Neuronal stem cell (in vitro differentiated cells): ENCODE measurements at regions not wholly inside any gene's neighbourhood (a gene's known extent, or its start where the extent isn't known, plus 50 kb on each side); places are given as distances from the start of the nearest gene placed in this dataset.

Experiments used
- DNase-seq: peaks from one replicate; pipeline ENCODE4 v3.0.0-alpha.2; 2013; ENCODE audit warnings: low spot score
- H2AFZ ChIP-seq: one replicate; pipeline ENCODE4 v1.6.1; 2013; ENCODE audit warnings: mild to moderate bottlenecking, low read length, inconsistent platforms
- H2AK5ac ChIP-seq: 2 replicates; pipeline ENCODE4 v1.6.1; 2013; ENCODE audit warnings: low read depth, mild to moderate bottlenecking, inconsistent platforms, low read length, moderate library complexity, mixed read lengths
- H2BK120ac ChIP-seq: 2 replicates; pipeline ENCODE4 v1.6.1; 2013; ENCODE audit warnings: low read depth, mild to moderate bottlenecking, inconsistent platforms, low read length, moderate library complexity, mixed read lengths
- H2BK12ac ChIP-seq: one replicate; pipeline ENCODE4 v1.6.1; 2013; ENCODE audit warnings: low read length, inconsistent platforms
- H2BK15ac ChIP-seq: 2 replicates; pipeline ENCODE4 v1.6.1; 2013; ENCODE audit warnings: mild to moderate bottlenecking, low read length, inconsistent platforms, mixed read lengths
- H2BK5ac ChIP-seq: one replicate; pipeline ENCODE4 v1.6.1; 2013; ENCODE audit warnings: inconsistent platforms, mild to moderate bottlenecking, low read length, moderate library complexity
- H3K14ac ChIP-seq: one replicate; pipeline ENCODE4 v1.6.1; 2013; ENCODE audit warnings: low read length, inconsistent platforms
- H3K18ac ChIP-seq: 2 replicates; pipeline ENCODE4 v1.6.1; 2013; ENCODE audit warnings: low read length, inconsistent platforms
- H3K23ac ChIP-seq: 2 replicates; pipeline ENCODE4 v1.6.1; 2013; ENCODE audit warnings: low read depth, mild to moderate bottlenecking, mixed read lengths, low read length, inconsistent platforms; ENCODE audit not compliant: poor library complexity
- H3K27ac ChIP-seq: replicated peaks from 3 replicates; pipeline ENCODE4 v1.5.1; 2013; ENCODE audit warnings: low read length, inconsistent platforms
- H3K27me3 ChIP-seq, 3 experiments: 2 replicates each; pipeline ENCODE4 v1.6.1; 2013; ENCODE audit warnings: low read length in 3 of 3, mild to moderate bottlenecking in 2 of 3, inconsistent platforms in 1 of 3, low read depth in 1 of 3, mixed read lengths in 1 of 3, moderate library complexity in 1 of 3; ENCODE audit not compliant: control insufficient read depth in 3 of 3, insufficient read depth in 3 of 3
- H3K36me3 ChIP-seq, 2 donors: replicated peaks in 1 of 2; 2 replicates each; pipeline ENCODE4 v1.6.1; 2013; ENCODE audit warnings: low read length in 2 of 2; ENCODE audit not compliant: control insufficient read depth in 2 of 2, insufficient read depth in 2 of 2
- H3K4ac ChIP-seq: 2 replicates; pipeline ENCODE4 v1.6.1; 2013; ENCODE audit warnings: inconsistent platforms, mild to moderate bottlenecking, low read length, moderate library complexity
- H3K4me1 ChIP-seq, 2 donors: 1 replicate in 1 of 2; 2 replicates in 1 of 2; pipeline ENCODE4 v1.6.1; 2013; ENCODE audit warnings: low read length in 2 of 2, low read depth in 1 of 2; ENCODE audit not compliant: control insufficient read depth in 2 of 2, insufficient read depth in 1 of 2
- H3K4me2 ChIP-seq: one replicate; pipeline ENCODE4 v1.6.1; 2013; ENCODE audit warnings: mild to moderate bottlenecking, low read length, inconsistent platforms; ENCODE audit not compliant: insufficient read depth, poor library complexity, severe bottlenecking
- H3K4me3 ChIP-seq, 2 donors: 2 replicates each; pipeline ENCODE4 v1.5.1; 2013; ENCODE audit warnings: low read length in 2 of 2, mild to moderate bottlenecking in 2 of 2, inconsistent platforms in 1 of 2, moderate library complexity in 1 of 2
- H3K79me1 ChIP-seq: one replicate; pipeline ENCODE4 v1.6.1; 2013; ENCODE audit warnings: low read depth, mild to moderate bottlenecking, inconsistent platforms, low read length, moderate library complexity
- H3K9ac ChIP-seq: one replicate; pipeline ENCODE4 v1.6.1; 2013; ENCODE audit warnings: mild to moderate bottlenecking, low read depth, low read length, inconsistent platforms; ENCODE audit not compliant: poor library complexity
- H3K9me3 ChIP-seq, 2 donors: replicated peaks in 1 of 2; 2 replicates each; pipeline versions ENCODE3 to v1.6.1; 2013; ENCODE audit warnings: low read length in 2 of 2, mild to moderate bottlenecking in 2 of 2, inconsistent platforms in 1 of 2, low read depth in 1 of 2, mixed read lengths in 1 of 2, moderate library complexity in 1 of 2; ENCODE audit not compliant: control insufficient read depth in 2 of 2, insufficient read depth in 1 of 2
- H4K8ac ChIP-seq: one replicate; pipeline ENCODE4 v1.6.1; 2013; ENCODE audit warnings: low read depth, mild to moderate bottlenecking, inconsistent platforms, low read length, moderate library complexity
- H4K91ac ChIP-seq: one replicate; pipeline ENCODE4 v1.6.1; 2013; ENCODE audit warnings: low read length, low read depth, mild to moderate bottlenecking, inconsistent platforms; ENCODE audit not compliant: poor library complexity
- WGBS, 2 donors: extraction: QIAGEN DNeasy Blood & Tissue Kit; methylation state at CpG; one replicate each; pipeline ENCODE4 v1.1.7; 2013; ENCODE audit warnings: missing lambda C conversion rate in 2 of 2, mixed read lengths in 1 of 2; ENCODE audit not compliant: insufficient read length in 2 of 2, insufficient replicate concordance in 1 of 2; ENCODE audit errors: extremely low coverage in 2 of 2; 5-methylcytosine and 5-hydroxymethylcytosine counted together

DNA sequence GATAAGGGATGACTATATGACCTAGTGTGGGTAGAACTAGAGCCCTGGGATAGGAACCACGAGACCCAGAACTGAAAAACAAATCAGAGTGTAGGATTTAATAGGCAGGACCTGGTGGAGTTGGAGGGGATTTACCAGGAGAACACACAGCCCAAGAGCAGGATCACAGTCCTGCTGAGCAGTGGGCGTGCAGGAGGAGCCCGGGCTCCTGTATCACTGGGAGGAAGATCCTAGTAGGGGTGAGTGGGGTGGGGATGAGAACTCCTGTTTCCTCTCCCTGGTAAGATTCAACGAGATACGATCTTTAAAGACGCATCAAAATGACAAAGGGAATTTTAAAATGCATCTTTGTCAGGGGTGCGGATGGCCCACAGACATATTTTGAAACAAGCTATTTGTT, 220.1 kb downstream of the GALC start:
- no peak overlapping the region for H3K14ac ChIP-seq
- no peak for DNase-seq

DNA sequence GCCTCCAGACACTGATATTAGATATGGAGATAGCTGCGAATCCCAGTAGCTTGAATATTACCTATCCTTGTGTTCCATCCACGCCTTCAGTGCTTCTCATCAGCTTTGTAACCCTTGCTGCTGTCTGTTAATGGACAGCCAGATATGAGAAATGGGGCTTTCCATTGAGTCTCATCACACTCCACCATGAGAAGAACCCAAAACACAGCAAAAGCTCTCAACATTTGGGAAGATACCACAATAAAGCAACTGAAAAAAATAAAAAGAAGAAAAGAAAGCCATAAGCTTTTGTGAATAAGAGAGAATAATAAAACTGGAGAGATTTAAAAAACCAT, 225.4 kb downstream of the GALC start:
- Histone ChIP-seq H3K18ac (no peak overlapping the region), H2BK15ac (no peak overlapping the region), H3K4me1 (no peaks in the 10 kb centered on the region), H3K4me3 (no peak overlapping the region), H3K79me1 (no peaks in the 10 kb centered on the region), H2BK12ac (no peak overlapping the region), H3K9me3 (peaks cover 0 to 2% of the 10 kb centered on the region in 2 donors), H3K36me3 (no peaks in the 10 kb centered on the region), H3K4ac (no peak overlapping the region), H3K27me3 (no peaks in the 10 kb centered on the region), H2AFZ (no peak overlapping the region), H2BK5ac (no peak overlapping the region), H3K14ac (no peak overlapping the region), H2BK120ac (no peak overlapping the region), H3K4me2 (no peak overlapping the region), H3K9ac (no peak overlapping the region), H3K23ac (no peak overlapping the region), H3K27ac (no peak overlapping the region), H2AK5ac (no peak overlapping the region), H4K91ac (no peak overlapping the region), H4K8ac (no peak overlapping the region)
- no peak for DNase-seq
- WGBS, 2 donors, result no CpG with 5 or more reads among the region's 2 CpGs

More for the DNA sequence above, 220.1 kb downstream of the GALC start:
- Histone ChIP-seq H3K79me1 (no peaks in the 10 kb centered on the region), H2BK12ac (no peak overlapping the region), H3K27ac (no peak overlapping the region), H2BK120ac (no peak overlapping the region), H3K36me3 (no peaks in the 10 kb centered on the region), H3K27me3 (no peaks in the 10 kb centered on the region), H2BK5ac (no peak overlapping the region), H4K91ac (no peak overlapping the region), H3K23ac (no peak overlapping the region), H3K4me2 (no peak overlapping the region), H3K4ac (no peak overlapping the region), H3K9ac (no peak overlapping the region), H2BK15ac (no peak overlapping the region), H2AFZ (no peak overlapping the region), H3K9me3 (no peaks in the 10 kb centered on the region), H3K18ac (no peak overlapping the region), H4K8ac (no peak overlapping the region), H3K4me3 (no peak overlapping the region), H3K4me1 (no peaks in the 10 kb centered on the region), H2AK5ac (no peak overlapping the region)
- WGBS, 2 donors, result no CpG with 5 or more reads among the region's 7 CpGs

DNA sequence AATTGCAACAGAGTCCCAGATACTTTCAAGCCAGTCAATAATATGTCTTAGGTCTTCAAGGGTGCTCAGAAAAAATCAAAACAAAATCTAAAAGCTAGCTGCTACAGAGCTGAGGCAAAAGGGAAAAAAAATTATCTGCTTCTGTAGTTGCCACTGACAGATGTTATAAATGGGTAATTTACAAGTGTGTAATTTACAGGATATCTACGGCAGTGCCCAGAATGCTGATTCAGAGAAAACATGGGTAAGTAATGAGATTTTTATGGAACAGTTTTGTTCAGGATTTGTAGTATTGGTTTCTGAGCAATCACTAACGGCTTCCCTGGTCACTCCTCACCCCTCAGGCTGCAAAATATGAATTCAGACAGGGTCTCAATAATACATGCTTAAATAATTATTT, 234.1 kb downstream of the GALC start:
- Histone ChIP-seq H3K79me1 (no peaks in the 10 kb centered on the region), H2BK12ac (no peak overlapping the region), H3K4me3 (no peak overlapping the region), H2BK5ac (no peak overlapping the region), H3K14ac (no peak overlapping the region), H3K4me1 (peaks cover 0 to 3% of the 10 kb centered on the region in 2 donors), H3K4me2 (no peak overlapping the region), H3K4ac (no peak overlapping the region), H3K9me3 (no peaks in the 10 kb centered on the region), H3K9ac (no peak overlapping the region), H3K18ac (no peak overlapping the region), H3K27ac (no peak overlapping the region), H4K91ac (no peak overlapping the region), H4K8ac (no peak overlapping the region), H2AFZ (no peak overlapping the region), H3K23ac (no peak overlapping the region), H2AK5ac (no peak overlapping the region), H3K36me3 (no peaks in the 10 kb centered on the region), H2BK120ac (no peak overlapping the region), H3K27me3 (no peaks in the 10 kb centered on the region), H2BK15ac (no peak overlapping the region)
- WGBS, 2 donors, result no CpG with 5 or more reads among the region's 2 CpGs
- DNase-seq, result no peak

DNA sequence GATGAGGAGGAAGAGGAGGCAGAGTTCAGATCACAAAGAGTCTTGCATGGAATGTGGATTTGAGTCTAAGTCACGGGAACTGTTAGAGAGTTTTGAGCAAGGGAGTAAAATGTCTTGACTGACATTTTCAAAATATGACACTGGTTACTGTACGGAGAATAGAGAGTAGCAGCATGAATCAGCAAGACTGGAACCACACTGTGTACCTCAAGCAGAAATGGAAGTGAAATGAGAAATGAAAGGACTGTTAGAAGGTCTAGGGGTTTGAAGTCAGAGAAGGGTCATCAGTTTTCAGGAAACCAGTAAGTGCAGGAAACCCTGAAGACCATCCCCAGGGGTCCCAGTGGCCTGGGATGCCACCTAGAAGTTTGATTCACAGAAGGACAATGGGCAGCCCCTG, 236.3 kb downstream of the GALC start:
- Histone ChIP-seq H2BK5ac (no peak overlapping the region), H3K27me3 (no peaks in the 10 kb centered on the region), H3K79me1 (no peaks in the 10 kb centered on the region), H4K8ac (no peak overlapping the region), H3K27ac (no peak overlapping the region), H3K4me1 (peaks cover 0 to 3% of the 10 kb centered on the region in 2 donors), H4K91ac (no peak overlapping the region), H2AFZ (no peak overlapping the region), H3K36me3 (no peaks in the 10 kb centered on the region), H3K4ac (no peak overlapping the region), H3K9me3 (no peaks in the 10 kb centered on the region), H2AK5ac (no peak overlapping the region), H3K4me3 (no peak overlapping the region), H3K23ac (no peak overlapping the region), H2BK12ac (no peak overlapping the region), H3K14ac (no peak overlapping the region), H3K4me2 (no peak overlapping the region), H2BK15ac (no peak overlapping the region), H2BK120ac (no peak overlapping the region), H3K18ac (no peak overlapping the region), H3K9ac (no peak overlapping the region)
- DNase-seq, result no peak
- WGBS, 2 donors, result no CpG with 5 or more reads among the region's 2 CpGs
